IMR-90 (cell line): ENCODE measurements at regions not wholly inside any gene's neighbourhood (a gene's known extent, or its start where the extent isn't known, plus 50 kb on each side); places are given as distances from the start of the nearest gene placed in this dataset.

ENCODE experiments used
- ELK1 ChIP-seq: fragments of 150-350 bp; IDR thresholded peaks from 2 replicates; pipeline ENCODE4 v1.6.1; 2016; ENCODE audit warnings: low read depth, mild to moderate bottlenecking, low read length, moderate library complexity, borderline replicate concordance
- FOS ChIP-seq: fragments of 150-350 bp; IDR thresholded peaks from 2 replicates; pipeline ENCODE4 v1.6.1; 2016; ENCODE audit warnings: low read depth, low read length
- POLR2A ChIP-seq: IDR thresholded peaks from 2 replicates; pipeline ENCODE4 v1.6.1; 2012; ENCODE audit warnings: mild to moderate bottlenecking, low read depth, low read length
- RFX5 ChIP-seq: IDR thresholded peaks from 2 replicates; pipeline ENCODE4 v1.8.0; 2012; ENCODE audit warnings: low read depth, mild to moderate bottlenecking, low read length, moderate library complexity
- SMC3 ChIP-seq: fragments of 150-350 bp; IDR thresholded peaks from 2 replicates; pipeline ENCODE4 v1.6.1; 2016; ENCODE audit warnings: low read depth, mild to moderate bottlenecking, antibody characterized with exemption, low read length, moderate library complexity
- TF ChIP-seq, protein P1 (sequence below): conservative IDR thresholded peaks from 2 replicates; pipeline ENCODE4 v1.5.1; 2012; ENCODE audit warnings: mild to moderate bottlenecking, low read depth, low read length, improper control_type of control experiment

- TF ChIP-seq, protein P1, sequence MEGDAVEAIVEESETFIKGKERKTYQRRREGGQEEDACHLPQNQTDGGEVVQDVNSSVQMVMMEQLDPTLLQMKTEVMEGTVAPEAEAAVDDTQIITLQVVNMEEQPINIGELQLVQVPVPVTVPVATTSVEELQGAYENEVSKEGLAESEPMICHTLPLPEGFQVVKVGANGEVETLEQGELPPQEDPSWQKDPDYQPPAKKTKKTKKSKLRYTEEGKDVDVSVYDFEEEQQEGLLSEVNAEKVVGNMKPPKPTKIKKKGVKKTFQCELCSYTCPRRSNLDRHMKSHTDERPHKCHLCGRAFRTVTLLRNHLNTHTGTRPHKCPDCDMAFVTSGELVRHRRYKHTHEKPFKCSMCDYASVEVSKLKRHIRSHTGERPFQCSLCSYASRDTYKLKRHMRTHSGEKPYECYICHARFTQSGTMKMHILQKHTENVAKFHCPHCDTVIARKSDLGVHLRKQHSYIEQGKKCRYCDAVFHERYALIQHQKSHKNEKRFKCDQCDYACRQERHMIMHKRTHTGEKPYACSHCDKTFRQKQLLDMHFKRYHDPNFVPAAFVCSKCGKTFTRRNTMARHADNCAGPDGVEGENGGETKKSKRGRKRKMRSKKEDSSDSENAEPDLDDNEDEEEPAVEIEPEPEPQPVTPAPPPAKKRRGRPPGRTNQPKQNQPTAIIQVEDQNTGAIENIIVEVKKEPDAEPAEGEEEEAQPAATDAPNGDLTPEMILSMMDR = no peak
- TF ChIP-seq POLR2A (no peak), RFX5 (no peak), SMC3 (no peak), ELK1 (no peak), FOS (no peak)
These were observed 126.0 kb upstream of the MTNR1B start for GRCh38 chr11:92843455-92843854.
